HCEC 1CT (cell line): ENCODE measurements at regions not wholly inside any gene's neighbourhood (a gene's known extent, or its start where the extent isn't known, plus 50 kb on each side); places are given as distances from the start of the nearest gene placed in this dataset.

ENCODE experiments used
- DNase-seq: peaks from one replicate; pipeline ENCODE4 v3.0.0-alpha.2; 2017

DNA sequence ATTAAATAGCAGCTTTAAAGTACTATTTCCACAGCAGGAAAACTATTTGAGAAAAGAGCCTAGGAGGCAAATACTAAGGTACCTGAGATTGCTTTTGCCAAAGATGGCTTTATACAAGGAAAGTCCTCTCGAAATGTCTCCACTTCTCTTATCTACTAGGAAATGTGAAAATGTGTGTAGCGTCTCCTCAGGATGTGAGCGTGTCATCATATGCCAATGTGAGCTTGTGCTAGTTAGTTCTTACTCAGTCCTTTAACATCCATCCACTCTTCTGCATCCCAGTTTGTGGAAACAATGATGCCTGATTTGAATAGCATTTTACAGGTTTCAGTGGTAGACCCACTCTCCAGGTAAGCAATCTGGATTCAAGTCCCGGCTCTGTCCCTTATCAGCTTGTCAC, 421.0 kb downstream of the DYNC2H1 start:
- peak; percentile 23 for DNase-seq

DNA sequence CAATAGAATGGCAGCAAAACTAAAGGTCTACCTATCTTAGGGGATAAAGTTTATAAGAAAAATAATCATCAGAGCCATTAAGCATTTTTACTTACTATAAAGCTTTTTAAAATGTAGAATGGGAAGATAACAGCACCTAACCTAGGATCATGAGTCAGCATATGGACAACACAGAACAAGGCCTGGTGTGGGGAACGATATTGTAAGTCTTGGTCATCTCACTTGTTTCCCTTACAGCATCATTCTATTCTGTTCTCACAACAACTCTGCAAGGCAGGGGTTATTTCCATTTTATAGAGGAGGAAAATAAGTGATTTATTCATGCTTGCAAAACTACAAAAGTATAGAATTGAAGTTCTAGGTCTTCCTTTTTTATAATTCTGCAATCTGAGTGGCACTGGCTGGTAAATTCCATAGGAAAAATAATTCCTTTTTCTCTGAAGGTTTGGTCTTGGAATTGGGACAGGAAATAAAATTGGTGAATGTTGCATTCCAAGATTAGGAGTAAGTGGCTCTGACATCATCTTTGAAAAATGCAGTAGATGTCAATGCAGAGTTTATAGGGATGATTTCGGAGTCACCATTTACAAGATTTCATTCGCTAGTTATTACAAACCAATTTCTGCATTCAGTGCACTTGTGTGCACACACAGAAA, 423.0 kb downstream of the DYNC2H1 start:
- peak; percentile 90 for DNase-seq

DNA sequence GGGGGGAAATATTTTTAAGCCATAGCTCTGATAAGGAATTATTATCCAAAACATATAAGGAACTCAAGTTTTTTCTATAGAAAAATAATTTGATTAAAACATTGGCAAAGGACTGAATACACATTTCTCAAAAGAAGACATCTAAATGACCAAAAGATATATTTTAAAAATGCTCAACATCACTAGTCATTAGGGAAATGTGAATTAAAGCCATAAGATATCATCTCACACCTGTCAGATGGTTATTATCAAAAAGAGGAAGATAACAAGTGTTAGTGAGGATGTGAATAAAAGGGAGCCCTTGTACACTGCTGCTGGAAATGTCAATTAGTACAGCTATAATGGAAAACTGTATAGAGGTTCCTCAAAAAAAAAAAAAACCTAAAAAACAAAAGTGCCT, 425.0 kb downstream of the DYNC2H1 start:
- DNase-seq: no peak

DNA sequence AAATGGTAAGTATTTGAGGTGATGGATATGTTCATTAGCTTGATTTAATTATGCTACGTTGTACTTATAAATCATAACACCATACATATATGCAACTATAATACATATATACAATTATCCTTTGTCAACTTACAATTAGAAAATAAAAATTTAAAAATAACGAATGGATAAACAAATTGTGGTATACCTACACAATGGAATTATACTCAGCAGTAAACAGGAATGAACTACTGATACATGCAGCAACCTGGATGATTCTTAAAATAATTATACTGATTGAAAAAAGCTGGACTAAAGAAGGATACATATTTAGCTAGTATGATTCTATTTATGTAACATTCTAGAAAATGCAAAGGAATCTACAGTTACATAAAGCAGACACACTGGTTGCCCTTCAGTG, 425.7 kb downstream of the DYNC2H1 start:
- DNase-seq: no peak

DNA sequence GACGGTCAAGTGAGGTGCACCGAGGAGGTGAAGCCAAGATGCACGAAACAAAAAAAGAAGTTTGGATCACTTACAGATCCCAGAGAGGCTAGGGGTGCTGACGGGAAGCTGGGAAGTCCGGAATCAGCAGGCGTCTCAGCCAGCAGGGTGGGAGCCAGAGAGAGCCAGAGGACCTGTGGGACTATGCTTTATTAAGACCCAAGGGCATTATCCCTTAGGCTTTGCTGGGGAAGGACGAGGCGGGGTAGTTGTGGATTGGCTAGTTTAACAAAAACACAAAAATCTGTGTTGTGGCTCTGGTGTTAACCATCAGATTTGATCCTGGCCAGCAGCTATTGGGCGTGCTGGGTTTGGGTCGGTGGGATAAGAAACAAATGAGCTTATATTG, 427.1 kb downstream of the DYNC2H1 start:
- no peak for DNase-seq

DNA sequence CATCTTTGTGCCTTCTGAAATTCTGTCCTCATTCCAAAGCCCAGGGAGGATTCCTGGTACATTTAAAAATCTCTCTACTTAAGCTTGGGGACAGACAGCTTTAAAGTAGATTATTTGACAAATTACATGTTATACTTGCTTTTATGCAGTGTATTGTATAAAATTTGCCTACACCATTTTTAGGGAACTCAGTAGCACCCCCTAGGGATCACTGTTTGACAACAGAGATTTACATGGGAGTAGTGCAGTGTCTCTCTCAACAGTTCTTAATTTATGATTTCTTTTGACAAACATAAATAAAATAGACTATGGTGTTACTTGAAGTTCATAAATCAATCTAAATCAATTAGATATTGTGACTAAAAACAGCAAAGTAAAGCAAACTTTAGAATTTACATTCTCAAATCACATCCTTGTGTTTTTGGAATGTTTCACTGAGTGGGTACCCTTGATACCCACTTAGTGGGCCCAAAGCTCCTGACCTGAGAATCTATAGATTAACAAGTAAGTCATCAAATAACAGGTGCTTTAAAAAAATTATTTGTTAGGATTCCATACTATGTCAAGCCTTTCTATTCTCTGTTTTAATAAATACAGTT, 428.8 kb downstream of the DYNC2H1 start:
- DNase-seq: peak; percentile 30

DNA sequence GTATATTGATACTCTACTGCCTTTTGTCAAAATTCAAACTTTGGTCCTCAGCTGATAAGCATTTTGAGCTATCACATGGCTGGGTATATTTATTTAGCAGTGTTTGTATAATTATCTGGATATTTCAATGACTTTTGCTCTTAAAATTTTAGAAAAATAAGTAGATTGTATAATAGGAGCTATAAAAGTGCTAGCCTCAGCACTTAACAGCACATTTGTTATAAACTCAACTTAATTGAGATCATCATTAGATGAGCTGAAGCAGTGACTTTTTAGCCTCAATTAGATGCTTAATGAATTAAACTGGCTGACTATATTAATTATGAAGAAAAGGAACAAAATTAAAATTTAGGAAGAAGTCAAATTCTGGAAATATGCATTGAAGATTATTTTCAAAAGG, 429.9 kb downstream of the DYNC2H1 start:
- no peak for DNase-seq

DNA sequence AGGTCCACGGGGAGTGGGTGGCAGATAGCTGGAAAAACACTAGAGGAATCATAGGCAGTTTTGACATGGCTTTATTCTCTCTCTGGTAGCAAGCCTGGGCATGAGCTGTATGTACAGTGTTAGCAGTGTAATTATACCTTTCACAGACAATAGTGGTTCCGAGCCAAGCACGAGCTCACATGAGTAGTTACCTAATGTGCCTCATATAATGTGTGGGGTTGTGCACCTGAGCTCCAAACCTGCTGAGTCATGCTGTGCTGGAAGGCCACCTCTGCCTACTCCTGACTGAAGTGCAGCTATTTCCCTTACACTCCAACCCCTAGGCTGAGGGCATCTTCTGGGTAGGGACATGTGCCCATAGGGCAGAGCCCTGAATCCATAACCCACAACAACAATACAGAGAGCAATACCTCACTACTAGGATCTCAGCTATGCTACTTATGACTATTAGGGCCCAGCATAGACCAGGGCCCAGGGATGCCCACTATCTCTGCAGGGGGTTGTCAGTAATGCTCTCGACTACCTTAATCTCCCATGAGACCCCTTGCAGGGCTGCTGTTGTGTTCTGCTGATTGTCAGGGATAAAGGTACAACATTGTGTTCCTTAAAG, 432.1 kb downstream of the DYNC2H1 start:
- no peak for DNase-seq

DNA sequence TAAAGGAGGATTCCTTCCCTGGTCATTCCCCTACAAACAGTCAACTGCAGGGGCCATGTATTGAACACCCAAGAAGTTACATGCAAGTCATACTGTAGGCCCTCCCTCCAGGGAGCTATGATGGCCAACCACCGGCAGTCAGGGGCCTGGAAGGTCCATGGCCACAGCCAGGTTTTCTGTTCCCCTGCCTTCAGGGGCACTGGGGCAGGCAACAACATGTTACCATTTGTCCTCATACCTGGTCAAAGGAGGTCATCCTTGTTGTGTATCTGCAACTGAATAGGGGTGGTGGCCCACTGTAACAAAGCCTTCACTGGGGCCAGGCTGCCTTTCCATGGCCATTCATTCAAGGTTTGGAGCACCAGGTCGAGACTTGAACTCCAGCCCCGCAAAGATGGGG, 433.6 kb downstream of the DYNC2H1 start:
- DNase-seq: no peak

DNA sequence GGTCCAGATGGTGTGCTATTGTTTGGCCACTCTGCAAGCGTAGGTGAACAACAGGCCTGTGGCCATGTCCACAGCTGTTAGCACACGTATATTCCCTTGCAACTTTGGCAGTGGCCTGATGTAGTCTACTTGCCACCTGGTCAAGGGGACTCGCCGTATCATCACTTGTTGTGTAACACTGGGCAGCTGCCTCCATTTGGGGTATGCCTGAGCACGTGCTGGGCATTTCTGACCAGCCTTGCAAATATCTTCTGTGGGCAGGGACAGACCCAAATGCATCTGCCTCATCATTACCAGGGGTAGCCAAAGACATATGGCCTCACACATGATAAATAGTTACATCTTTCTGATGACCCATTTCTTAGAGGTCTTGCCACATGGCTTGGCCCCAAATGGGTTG, 434.2 kb downstream of the DYNC2H1 start:
- DNase-seq: no peak

DNA sequence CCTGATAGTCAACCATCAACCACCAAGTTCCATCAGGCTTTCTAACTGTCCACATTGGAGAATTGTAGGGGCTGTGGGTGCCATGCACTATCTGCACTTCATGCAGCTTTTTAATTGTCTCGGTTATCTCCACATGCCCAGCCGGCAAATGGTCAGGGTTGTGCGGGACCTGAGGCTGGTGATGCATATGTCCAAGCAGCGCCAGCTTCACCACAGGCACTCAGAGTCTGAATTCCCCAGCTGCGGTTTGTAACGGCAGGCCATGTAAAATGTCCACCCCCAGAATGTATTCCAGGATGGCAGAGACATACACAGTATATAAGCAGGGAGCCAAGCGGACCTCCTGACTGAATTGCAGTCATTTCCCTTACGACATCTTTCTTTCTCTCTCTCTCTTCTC, 435.6 kb downstream of the DYNC2H1 start:
- DNase-seq: no peak

DNA sequence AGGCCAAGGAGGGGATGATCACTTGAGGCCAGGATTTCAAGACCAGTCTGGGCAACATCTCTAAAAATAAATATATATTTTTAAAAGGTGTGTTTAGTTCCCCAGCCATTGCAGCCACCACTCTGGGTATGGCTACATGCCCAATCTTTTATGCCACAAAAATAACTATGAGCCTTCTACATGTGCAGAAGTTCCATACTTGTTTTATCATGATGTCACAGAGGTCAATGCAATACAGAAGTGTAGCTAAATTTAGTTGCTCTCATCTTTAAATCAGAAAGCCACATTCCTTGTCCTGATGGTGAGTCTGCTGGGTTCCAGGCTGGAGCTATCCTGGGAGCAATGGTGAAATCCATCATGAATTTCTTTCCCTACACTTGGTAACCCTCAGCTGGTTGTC, 436.3 kb downstream of the DYNC2H1 start:
- no peak for DNase-seq

DNA sequence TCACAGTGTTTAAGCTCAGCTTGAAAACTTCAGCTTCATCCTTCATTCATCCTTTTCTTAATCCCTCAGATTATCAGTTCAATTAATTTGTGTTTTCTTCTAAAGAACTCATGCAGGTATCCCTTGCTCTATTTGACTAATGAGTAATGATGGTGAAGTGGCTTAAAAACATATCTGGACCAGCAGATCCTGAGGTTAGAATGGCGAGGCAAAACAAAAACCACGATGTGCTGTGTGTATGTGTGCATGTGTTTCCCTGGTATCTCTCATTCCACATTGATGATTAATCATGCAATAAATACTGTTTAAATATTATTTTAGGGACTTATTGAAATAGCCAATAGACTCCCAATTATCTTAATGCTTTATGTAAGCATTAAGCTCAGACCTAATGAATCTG, 437.0 kb downstream of the DYNC2H1 start:
- peak; percentile 44 for DNase-seq

DNA sequence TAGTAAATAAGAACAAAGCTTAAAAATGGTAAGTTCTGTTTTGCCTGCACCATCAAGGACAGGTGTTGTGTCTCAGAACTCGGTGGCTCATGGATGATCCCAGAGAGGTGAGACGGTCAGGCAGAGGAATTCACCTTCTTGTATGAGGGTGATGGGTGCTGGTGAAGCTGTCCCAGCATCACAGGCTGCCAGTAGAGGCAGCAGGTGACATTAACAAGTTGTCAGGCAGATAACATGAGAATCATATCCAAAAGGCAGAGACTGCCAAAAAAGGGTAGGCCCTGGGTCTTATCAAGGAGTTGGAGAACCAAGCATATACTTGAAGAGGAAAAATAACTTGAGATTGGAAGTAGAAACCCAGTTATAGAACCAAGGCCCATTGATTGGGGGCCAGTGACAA, 437.8 kb downstream of the DYNC2H1 start:
- DNase-seq: no peak

DNA sequence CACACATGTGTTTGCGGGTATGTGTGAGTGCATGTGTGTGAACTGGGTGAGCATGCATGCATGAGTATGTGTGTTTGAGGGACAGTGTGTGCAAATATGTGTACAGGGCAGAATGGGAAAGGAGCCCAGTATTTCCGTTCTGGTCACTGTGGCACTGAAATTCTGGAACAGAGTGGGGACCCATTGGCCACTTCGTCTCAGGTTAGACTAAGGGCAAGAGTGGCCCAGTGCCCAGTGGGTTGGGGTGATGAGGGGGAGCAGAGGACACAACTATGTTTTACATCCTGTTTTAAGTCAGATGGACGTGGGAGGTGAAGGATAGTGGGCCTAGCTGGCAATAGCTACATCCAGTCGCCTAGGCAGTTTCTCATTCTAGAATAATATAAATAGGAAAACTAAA, 438.5 kb downstream of the DYNC2H1 start:
- DNase-seq: no peak

DNA sequence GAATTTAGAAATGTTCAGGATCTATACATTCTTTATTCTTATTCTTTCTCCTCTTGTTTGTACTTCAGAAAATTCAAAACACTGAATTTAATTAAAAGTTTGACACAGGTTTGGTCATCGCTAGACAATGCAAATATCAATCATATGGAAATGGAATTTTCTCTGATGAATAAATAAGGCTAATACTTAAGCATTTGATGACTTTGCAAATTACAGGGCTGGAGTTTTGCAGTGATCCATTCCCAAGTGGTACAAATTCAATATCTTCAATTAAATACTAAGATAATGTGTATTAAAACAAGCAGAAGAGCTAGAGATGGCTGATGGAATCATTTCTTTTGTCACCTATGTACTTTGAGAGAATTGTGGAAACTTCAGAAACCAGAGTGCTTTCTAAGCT, 439.6 kb downstream of the DYNC2H1 start:
- DNase-seq: no peak

DNA sequence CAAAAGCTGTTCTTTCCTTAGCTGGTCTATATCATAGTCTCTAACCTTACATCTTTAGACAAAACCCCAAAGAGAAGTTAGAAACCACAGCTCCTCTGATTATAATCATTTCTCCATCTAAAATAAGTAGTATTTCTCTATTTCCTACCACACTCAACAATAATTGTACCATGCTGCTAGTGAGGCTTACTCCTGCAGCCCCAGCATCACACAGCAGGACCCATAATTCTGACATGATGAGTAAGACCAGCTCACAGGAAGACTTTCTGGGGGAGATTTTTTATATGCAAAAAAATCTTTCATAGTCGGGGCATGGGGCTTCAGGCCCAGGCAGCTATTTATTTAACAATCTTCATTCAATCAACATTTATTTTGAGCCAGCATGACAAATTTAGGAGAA, 441.6 kb downstream of the DYNC2H1 start:
- DNase-seq: no peak

DNA sequence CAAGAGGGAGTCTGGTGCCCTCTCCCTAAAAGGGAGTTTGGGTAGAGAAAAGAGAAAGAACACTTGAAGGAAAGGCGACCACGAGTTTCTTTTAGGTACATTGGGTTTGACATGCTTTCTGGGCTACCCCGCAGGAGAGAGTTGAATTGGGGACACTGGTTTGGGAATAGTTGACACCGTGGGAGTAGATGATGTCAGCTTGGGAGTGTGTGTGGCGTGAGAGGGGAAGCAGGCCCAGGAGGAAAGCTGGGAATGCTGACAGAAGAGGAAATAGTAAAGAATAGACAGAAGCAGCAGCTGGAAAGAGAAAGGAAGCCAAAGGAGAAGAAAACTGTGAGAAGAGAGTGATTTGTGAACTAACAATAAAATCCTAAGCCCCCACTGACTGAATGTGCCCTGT, 442.9 kb downstream of the DYNC2H1 start:
- no peak for DNase-seq

DNA sequence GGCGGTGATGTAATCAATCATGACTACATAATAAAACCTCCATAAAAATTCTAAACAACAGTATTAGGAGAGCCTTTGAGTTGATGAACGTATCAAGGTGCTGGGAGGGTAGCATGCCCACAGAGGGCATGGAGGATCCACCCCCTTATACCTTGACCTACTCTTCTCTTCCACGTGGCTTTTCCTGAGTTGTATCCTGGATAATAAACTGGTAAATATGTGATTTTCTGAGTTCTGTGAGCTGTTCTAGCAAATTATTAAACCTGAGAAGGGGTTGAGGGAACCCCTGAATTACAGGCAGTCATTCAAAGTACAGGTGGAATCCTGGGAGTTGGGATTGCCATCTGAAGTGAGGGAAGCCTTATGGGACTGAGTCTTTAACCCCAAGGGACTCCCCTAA, 446.9 kb downstream of the DYNC2H1 start:
- DNase-seq: no peak

DNA sequence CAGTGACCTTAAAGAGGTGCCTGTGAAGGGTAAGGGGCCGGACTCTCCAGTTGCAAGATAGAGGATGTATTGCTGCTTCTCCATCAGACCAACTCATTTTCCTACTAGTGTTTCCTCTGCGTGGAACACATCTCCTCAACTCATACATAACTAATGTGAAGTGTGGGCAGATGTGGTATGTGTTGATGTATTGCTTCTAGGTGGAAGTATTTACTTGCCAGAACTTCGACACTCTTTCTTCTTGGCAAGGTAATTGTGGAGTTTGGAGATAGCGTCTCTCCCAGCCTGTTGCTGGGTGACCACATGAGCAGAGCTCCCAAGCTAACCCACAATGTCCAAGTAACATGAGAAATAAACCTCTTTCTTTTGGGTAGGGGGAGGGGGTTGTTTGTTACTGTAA, 456.9 kb downstream of the DYNC2H1 start:
- no peak for DNase-seq

DNA sequence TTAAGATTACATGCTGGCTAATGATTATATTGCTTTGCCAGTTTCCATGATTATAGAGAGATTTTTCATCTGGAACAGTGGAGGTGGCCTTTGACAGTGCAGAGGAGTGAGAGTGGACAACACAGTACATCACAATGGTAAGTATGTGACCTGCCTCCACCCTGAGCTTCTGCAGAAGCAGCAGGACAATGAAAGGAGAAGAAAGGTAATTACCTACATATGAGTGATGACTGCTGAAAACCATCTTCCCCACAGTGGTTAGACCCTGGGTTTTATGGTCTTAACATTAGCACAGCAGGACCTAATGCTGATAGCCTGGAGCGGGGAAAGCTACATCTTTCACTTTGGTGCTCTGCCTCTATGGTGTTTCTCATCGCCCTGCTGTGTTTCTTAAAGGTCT, 454.7 kb upstream of the DDI1 start:
- DNase-seq: no peak

DNA sequence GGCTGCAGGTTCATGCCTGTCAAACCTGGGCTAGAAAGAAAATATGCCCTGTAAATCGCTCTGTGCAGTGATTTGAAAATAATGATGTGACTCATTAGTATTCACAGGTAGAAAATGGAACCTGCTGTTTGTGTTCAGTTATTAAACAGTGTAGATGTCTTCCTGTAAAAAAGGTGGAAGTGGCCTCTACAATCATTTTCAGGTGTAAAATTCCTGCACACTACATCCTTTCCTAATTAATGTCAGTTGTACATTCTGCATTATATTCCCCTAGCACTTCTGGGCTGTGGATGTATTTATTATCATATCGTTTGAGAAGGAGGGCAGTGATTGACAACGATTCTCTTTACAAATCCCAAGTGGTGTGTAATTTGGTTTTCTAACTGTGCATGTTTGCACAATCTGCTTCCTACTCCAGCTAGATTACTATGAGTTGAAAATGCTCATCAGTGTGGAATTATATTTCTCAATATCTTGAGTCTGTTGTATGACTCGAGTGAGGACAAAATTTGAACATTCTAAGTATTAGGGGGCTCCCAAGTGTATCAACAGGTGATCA, 454.0 kb upstream of the DDI1 start:
- DNase-seq: peak; percentile 24

DNA sequence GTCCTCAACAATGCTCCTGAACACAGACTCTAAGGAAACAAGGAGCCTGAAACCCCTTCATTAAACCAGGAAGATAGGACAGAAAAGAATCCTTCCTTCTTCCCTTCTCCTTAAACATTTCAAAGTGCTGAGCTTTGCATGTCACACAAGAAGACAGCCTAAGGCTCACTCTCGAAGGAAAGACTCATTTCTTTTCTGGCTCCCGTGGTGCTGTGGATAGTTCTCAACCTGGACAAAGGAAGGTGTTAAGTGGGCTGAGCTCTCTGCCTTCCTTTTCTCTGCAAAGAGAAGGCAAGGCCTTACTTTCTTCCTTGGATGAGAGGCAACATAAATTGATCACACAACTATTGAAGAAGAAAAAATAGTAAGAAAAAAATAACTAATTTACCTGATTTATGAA, 452.4 kb upstream of the DDI1 start:
- DNase-seq: no peak

DNA sequence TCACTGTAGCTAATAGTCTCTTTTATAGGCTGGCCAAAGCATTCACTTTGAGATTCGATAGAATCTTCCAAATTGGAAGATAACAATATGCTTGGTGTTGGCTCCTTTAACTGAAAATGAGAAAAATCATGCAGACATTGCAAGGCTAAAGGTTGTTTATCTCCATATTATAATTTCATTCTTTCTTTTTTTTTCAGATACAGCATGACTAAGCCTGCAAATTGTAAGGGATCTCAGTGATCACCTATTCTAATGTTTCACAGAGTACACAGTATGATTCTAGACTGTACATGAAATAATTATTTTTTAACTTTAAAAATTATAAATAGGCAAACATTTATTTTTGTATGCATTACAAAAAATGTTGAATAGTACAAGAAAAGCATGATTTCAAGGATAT, 451.7 kb upstream of the DDI1 start:
- DNase-seq: no peak

DNA sequence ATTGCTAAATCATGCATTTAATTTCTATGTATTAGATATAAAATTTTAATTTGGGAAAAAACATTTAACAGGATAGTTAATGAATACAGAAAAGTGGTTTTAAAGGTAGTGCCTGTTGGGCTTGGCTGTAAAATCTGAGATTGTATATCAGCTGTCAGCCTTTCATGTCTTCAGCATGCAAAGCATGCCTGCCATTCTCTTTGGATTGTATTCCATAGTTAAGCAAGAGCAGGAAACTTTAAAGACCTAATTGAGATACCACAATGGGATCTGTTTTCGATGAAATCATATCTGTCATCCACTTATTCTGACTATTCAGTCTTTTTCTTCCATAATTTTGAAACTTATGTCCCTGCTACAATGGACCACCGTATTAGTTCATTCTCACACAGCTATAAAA, 451.0 kb upstream of the DDI1 start:
- DNase-seq: no peak
